Keratinocyte (primary cell): ENCODE measurements at regions not wholly inside any gene's neighbourhood (a gene's known extent, or its start where the extent isn't known, plus 50 kb on each side); places are given as distances from the start of the nearest gene placed in this dataset.

Experiments used
- EZH2 ChIP-seq: IDR thresholded peaks from one replicate; pipeline ENCODE4 v1.6.1; 2012; ENCODE audit warnings: inconsistent platforms, mild to moderate bottlenecking, low read length, moderate library complexity
- TF ChIP-seq, protein P1 (sequence below), 3 experiments: IDR thresholded peaks in 1 of 3; conservative IDR thresholded peaks in 1 of 3; optimal IDR thresholded peaks in 1 of 3; 2 replicates in 2 of 3; 3 replicates in 1 of 3; pipeline versions ENCODE3 to v1.5.1; 2011; ENCODE audit warnings: low read length in 3 of 3, mild to moderate bottlenecking in 3 of 3, moderate library complexity in 2 of 3, control low read depth in 1 of 3, inconsistent platforms in 1 of 3; ENCODE audit not compliant: insufficient read depth in 2 of 3; ENCODE audit errors: extremely low read depth in 1 of 3

DNA sequence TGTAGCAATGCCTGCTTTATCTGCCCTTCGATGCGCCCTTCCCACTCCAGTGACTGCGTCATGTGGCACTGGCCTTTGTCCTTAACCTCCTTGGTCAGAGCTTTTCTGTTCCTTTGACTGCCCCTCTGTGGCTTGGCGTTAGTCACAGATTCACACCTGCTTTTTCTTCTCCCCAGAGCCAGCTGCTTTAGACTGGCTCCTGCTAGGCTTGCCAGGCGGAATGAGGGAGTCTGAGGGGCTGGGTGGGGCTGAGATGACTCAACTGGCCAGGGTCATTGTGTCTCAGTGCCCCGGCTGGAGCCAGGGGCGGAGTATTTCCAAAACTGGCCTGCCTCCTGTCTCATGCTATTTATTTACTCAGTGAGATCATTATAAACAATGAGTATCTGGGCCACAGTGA lies 194.1 kb downstream of the EMX2 start:
- TF ChIP-seq EZH2 = no peak
- TF ChIP-seq, protein P1, sequence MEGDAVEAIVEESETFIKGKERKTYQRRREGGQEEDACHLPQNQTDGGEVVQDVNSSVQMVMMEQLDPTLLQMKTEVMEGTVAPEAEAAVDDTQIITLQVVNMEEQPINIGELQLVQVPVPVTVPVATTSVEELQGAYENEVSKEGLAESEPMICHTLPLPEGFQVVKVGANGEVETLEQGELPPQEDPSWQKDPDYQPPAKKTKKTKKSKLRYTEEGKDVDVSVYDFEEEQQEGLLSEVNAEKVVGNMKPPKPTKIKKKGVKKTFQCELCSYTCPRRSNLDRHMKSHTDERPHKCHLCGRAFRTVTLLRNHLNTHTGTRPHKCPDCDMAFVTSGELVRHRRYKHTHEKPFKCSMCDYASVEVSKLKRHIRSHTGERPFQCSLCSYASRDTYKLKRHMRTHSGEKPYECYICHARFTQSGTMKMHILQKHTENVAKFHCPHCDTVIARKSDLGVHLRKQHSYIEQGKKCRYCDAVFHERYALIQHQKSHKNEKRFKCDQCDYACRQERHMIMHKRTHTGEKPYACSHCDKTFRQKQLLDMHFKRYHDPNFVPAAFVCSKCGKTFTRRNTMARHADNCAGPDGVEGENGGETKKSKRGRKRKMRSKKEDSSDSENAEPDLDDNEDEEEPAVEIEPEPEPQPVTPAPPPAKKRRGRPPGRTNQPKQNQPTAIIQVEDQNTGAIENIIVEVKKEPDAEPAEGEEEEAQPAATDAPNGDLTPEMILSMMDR (optimal IDR thresholded peaks at IDR 0.05 in 1 of 3, IDR thresholded peaks at IDR 0.05 in 1 of 3, conservative IDR thresholded peaks at IDR 0.05 in 1 of 3; ENCODE audit: extremely low read depth in 1 of 3, insufficient read depth in 2 of 3, low read length in 3 of 3) = no peak
